GM18909 (cell line): ENCODE measurements at regions not wholly inside any gene's neighbourhood (a gene's known extent, or its start where the extent isn't known, plus 50 kb on each side); places are given as distances from the start of the nearest gene placed in this dataset.
"Not testable (repeated sequence)": the region's sequence is repeated elsewhere in the genome, so short reads cannot be mapped to it uniquely, and the experiment has no call there.

Experiments
- ATAC-seq: cut with Tn5 transposase; IDR thresholded peaks from one replicate; pipeline ENCODE4 v1.9.1; 2021; ENCODE audit warnings: mild to moderate bottlenecking; ENCODE audit not compliant: unreplicated experiment, poor library complexity

DNA sequence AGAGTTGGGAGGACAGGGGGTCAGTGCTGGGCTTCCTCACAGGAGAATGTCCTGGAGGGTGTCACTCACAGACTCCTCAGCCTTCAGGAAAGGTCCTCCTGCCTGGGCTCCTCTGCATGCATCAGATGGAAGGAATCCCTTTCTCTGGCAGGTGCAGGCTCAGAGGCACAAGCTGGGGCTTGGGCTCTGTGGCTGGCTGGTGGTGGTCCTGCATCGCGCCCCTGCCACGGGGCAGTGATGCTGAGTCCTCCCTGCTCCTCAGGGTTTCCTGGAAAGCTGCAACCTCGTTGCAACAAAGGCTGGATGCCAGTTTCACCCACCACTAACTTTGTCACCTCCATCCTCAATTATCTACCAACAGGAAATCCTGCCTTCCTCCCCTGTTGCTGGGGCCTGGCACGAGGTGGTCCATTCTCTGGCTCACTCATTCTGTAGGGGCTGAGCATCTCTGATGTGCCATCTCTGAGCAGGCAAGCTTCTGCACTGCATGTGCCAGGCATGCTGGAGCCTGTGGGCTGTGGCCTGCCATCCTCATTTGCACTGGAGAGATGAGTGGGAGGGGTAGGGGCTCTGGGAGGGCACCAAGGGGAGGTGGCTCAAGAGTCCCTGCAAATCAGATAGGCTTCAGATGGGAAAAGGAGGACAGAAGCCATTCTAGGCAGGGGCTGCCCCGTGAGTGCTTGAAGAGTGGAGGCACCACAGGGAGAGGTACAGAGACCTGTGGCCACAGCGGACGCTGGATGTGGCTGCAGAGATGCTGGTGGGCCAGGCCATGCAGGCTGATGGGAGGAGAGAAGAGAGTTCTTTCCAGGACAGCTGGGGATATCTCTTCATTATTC, 272.6 kb upstream of the HS6ST1 start:
- ATAC-seq, result no peak

DNA sequence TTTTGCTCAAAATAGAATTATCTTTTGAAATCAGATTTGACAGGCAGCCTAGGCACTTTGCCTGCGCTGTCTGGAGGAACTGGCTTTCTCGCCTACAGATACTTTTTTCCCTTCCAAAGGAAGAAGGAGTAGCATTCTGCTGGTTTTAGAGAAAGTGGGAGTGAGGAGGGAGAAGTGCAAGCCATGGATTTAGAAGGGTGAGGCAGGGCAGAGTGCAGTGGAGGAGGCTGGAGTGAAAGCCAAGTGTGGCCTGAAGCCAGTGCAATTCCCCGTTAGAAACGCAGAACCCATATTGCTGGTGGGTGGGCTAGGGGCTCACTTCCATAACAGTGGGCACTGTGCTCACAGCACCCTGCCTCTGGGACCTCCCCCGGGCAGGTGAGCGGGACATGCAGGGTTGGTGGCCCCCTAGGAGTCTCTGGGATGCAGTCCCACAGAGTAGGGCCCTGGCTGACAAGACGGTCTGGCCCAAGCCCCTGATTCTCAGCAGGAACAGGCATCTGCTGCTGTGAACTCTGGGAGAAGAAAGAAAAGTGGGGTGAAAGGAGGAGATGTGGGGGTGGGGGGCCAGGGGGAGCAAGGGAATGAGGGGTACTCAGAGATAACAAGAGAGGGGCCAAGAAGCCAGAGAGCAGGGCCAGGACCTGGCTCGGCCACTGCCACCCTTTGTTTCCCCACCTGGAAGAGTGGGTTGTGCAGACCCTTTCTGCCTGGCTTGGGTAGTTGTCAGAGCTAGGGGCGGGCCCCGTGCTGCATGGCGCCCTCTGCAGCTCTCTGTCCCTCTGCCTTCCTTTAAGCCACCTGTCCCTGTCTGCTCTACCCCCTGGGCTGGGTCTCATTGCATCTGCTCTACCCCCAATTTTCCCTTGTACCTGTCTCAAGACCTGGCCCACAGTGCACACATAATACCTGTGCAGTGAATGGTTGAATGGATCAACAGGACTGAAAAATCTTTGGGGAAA, 273.5 kb upstream of the HS6ST1 start:
- ATAC-seq, result no peak

DNA sequence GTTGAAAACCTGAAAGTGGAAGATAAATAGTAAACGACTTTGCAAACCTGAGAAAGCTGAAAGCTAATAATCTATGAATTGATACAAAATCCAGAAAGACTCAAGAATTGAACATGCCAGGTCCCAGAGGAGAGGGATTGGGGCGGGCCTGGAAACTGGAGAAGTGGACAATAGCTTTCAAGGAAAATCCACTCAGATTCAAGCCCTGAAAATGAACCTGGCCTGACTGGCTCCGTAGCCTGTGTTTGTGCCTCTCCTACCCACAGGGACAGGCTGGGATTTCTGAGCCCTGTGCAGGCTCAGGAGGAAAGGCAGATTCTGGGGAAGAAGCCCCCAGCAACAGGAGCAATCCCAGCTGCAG, 274.8 kb upstream of the HS6ST1 start:
- ATAC-seq, result no peak

DNA sequence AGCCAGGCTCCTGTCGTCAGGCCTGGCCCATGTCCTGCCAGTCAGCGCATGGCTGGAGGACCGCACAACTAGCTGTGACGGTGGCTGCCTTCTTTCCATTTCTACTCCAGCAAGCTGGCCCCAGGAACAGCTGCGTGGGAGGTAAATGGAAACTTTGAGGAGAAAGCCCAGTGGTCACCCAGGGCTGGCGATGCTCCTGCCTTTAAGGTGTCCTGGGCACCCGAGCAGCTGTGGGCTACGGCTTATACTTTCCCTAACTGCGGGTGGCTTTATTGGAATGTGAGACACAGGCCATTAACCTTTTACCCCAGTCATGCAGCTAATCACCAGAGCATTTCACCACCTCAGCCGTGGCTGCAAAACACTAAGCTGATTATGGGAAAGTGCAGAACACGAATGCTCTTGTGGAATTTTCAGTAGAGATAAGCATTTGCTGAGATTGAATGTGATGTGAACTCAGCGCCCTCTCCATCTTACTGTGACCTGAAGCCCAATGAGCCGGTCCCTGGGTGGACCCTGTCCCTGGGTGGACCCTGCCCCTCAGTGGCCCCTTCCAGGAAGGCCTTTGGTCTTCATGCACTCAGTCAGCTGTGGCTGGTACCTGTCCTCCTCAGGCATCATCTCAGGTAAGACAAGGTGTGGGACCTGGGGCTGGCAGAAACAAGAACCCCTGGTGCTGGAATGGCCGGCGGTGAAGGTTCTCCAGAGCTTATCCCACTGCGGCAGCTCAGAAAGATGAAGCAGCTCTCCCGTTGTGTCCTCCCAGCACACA, 275.4 kb upstream of the HS6ST1 start:
- no peak for ATAC-seq

DNA sequence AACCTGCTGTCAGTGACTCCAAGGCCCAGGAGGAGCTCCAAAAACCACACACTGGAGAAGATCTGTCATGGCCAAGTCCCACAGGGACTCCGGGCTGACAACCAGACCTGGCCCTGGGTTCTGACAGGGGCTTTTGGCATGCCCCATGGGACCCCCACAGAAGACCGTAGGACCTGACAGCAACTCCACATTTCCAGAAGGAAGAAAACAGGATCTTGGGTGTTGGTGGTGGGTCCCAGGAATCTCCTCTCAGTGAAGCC, 275.9 kb upstream of the HS6ST1 start:
- no peak for ATAC-seq

DNA sequence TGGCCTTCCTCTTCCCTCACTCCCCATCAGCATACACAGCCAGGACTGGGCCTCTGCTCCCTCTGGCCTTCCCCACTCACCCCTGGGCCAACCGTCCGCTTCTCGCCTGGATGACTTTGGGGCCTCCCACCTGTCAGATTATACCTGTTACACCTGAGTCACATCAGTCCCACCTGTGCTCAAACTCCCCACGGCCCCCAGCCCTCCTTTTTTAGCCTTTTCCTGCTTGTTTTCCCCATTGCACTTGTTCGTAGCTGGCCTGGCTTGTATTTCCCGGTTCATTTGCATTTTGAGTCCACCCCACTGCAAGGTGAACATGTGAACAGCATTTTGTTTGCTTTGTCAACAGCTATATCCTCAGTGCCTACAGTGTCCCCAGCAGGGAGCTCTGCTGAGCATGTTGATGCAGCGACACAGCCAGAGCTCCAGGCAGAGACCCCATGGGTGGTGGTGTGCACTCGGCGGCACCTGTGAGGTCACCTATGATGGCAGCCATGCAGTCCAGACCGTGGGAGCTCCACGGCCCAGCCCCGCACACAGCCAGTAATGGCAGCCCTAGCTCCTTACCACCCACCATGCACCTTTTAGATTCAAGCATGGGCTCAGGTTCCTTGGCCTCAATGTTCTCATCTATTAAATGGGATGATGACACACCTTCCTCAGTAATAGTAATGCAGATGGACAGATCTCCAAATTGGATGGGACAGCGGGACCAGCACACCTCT, 276.4 kb upstream of the HS6ST1 start:
- no peak for ATAC-seq

DNA sequence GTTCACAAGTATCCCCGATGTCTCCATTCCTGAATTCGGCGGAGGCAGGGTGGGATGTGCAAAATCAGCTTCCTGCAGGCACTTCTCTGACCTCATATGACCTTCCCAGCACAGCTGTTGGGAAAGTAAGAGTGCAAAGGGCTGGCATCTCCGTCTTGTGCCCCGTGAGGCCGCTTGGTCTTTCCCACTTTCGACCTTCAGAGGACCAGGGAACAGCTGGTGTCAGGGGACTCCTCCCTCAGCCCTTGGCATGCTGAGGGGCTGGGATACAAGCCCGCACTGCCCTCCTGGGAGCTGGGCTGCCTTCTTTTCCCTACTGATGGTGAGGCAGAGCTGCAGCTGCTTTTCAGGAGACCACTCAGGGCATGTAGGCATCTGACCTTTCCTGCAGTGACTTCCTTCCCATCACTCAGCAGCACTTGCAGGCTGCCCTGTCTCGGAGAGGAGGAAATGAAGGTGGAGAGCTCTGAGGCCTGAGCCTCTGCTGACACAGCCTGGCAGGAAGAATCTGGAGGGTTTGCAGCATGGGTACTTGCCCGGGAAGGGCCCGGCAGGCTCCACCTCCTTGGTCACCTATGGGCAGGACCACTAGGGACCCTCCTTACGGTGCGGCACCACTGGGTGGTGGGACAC, 277.2 kb upstream of the HS6ST1 start:
- no peak for ATAC-seq

DNA sequence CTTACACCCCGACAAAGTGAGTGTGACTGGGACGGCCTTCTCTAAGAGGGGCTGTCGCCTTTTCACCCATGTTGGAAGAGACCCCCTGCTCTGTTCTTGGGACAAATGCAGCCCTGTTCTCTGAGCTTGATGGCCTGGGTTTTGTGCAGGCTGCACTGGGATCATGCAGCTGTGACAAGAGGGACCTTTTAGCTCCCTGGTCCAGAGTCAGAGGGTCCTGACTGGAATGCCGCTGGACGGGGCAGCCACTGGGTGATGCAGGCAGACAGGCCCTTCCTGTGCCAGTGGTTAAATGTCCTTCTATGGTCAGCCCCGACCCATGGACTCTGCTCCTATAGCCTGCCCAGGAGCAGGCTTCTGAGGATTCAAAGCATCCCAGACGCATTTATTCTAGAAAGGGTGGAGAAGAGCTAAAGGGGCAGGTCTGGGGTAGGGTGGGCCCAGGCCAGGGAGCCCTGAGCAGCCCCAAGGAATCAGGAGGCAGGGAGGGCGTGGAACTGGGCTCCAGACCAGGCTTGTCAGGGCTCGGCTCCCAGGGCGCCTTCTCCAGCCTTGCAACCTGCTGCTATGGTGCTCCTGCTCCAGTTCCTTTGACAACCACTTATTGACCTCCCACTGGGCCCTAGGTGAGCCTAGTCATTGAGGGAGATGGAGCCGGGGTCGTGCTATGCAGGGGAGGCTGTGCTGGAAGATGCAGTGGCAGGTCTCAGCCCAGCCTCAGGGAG, 277.9 kb upstream of the HS6ST1 start:
- ATAC-seq, result no peak

DNA sequence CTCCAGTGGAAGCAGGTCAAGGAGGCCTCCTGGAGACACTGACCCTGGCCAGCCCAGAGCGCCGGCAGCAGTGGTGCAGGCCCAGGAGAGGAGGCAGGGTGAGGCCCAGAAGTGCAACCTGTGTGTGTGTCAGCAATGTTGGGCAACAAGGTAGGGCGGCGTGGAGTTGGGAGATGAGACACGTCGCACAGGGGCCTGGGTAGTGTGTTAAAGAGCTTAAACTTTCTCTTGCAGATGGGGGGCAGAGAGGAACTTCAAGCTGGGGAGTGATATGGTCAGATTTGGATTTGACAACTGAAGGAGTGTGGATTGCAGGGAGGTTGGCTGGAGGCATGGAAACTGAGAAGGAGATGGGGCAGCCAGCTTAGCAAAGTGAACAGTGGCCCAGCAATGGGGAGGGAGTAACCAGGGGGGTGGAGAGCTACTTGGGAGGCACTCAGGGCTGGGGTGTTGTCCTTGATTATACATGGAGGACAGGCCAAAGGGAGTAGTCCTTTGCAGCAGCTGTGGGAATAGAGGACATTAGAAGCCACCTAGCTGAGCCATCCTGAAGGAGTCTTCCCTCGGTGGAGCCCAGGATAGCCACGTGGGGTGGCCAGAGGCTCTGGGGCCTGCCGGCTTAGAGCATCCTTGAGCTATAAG, 278.6 kb upstream of the HS6ST1 start:
- ATAC-seq, result no peak

DNA sequence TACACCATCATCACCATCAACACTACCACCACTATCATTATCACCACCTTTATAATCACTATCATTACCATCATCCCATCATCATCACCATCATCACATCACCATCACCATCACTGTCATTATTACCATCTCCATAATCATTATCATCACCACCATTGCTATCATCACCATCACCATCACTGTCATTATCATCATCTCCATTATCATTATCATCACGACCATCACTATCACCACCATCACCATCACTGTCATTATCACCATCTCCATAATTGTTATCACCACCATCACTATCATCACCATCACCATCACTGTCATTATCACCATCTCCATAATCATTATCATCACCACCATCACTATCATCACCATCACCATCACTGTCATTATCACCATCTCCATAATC, 279.6 kb upstream of the HS6ST1 start:
- not testable (repeated sequence) for ATAC-seq

DNA sequence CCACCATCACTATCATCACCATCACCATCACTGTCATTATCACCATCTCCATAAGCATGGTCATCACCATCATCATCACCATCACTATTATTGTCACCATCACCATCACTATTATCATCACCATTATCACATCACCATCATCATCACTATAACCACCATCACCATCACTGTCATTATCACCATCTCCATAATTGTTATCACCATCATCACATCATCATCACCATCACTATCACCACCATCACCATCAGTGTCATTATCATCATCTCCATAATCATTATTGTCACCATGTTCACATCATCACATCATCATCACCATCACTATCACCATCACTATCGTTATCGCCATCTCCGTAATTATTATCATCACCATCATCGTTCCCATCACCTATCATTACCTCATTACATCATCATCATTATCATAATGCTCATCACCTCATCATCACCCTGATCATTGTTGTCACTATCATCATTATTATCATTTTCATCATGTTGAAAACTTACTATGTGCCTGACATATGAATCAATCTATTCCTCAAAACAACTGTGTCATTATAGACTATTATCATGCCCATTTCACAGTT, 280.3 kb upstream of the HS6ST1 start:
- no peak for ATAC-seq

DNA sequence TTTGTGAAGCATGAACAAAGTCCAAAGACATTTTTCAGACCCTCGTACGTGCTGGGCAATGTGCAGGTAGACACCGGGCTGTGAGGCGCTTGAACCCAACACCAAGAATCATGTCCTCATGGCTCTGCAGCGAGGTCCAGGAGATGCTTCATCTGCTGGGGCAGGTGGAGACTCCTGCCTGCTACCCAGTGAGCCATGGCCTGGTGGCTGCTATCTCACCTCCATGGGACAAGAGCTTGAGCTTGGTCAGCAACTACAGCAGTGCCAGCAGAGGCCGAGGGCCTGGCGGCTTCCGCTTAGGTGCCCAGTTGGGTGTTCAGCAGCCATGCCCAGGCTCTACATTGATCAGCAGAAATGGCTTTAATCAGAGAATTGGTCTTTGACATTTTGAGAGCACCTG, 281.0 kb upstream of the HS6ST1 start:
- no peak for ATAC-seq

DNA sequence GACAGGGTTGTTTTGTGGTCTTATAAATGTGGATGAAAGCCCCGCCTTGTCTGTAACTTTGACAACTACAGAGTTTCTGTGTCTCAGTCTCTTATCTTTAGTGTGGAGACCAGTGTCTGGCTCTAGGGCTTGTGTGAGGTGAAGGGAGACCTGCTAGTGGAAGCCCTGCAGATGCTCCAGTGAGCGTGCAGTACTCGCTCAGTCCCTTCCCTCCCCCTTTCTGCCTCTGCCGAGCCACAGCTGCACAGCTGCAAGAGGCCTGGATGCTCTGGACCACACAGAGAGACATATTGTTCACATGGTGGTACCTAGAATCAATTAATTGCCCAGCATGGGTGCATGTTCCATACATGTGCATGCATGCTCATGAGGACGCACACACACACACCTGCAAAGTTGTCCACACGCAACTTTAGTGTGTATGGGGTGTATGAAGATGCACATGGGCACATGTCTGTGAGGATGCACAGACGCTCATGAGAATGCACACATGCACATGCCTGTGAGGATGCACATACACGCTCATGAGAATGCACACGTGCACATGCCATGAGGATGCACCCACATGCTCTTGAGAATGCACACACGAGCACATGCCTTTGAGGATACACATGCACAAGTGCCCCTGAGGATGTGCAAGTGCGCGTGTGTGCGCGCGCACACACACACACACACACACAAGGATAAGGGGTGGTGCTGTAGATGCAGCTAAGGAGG, 282.1 kb upstream of the HS6ST1 start:
- no peak for ATAC-seq

DNA sequence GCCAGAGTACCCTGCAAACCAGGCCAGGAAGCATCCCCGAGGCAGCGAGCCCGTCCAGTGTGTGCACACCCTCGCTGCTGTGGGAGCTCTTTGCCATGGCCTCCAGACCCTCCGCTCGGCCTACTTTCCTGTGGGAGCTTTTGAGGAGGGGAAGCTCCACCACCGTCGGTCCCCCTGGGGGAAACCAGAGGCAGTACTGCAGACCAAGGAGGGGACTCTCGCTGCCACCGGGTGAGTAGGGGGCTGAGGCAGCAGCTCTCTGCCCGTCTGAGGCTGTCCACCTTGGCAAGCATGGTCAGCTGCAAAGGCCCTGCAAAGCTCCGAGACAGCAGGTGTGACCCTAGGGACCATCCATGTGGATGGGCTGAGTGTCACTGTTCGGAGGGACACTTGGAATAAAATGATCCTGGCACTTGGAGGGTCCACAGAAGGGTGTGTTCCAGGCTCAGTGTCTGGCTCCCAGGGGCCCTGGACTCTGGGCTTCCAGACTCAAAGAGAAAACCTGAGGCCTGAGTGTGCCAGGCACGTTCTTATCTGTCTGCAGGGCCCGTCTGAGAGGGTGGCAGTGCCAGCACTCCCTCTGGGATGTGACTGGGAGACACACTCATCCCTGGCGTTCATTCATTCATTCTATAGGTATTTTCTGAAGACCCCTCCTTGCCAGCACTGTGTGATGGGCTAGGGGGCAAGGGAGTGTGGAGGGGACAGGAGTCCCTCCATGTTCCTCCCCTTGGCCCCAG, 282.8 kb upstream of the HS6ST1 start:
- no peak for ATAC-seq

DNA sequence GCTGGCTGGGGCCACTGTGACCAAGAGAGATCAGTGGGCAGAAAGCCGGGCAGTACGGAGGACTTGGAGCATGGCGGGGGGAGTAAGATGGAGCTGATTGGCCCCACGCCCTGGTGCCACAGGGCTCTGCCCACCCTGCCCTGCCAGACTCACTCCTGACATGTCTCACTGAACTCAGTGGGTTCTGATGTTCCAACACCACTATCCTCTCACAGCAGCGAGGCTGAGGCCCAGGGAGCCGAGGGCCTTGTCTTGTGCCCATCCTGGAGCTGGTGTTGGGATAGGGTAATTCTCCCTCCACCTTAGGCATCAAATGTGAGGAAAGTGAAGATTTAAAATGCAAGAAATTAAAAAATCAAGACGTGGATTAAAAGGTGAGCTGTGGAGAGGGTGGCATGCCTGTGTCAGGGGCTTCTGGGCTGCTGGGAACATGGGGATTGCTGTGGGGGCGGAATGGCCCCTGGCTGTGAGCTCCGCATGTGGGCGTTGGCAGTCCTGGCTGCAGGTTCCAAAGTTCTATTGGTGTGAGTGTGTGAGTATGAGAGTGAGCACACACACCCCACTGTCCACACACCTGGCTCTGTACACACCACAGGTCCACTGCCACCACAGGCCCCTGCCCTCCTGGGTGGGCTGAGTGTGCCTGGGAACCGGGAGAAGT, 283.5 kb upstream of the HS6ST1 start:
- no peak for ATAC-seq

DNA sequence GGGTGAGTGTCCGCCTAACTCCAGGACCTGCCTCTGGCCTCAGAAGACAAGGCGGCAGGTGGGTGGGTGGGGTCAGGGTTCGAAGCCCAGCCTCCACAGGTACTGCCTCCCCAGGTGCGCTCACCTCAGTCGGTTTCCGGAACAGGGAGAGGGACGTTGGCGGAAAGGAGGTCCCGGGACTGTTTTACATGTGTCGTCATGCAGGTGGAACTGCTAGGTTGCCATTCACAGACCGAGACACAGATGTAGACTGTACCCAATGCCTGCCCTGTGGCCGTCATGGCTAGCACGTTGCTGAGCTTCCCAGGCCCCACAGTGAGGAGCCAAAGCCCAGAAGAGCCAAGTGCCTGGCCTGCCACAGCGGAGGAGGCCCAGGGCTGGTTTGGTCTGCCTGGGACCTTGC, 284.0 kb upstream of the HS6ST1 start:
- ATAC-seq, result no peak
